Tibial nerve (tissue), 4 donors: ENCODE measurements at regions not wholly inside any gene's neighbourhood (a gene's known extent, or its start where the extent isn't known, plus 50 kb on each side); places are given as distances from the start of the nearest gene placed in this dataset.

Source experiments
- DNase-seq, 2 donors: peaks; one replicate each; pipeline ENCODE4 v3.0.0-alpha.2; 2019; ENCODE audit warnings: low spot score in 2 of 2
- H3K27ac ChIP-seq, 4 donors: fragments of 200-600 bp; sonication (generic) in 3 of 4; one replicate each; pipeline ENCODE4 v1.5.1; 2017 to 2019; ENCODE audit warnings: mild to moderate bottlenecking in 1 of 4
- H3K27me3 ChIP-seq, 2 donors: fragments of 200-600 bp; sonication (generic) in 1 of 2; one replicate each; pipeline versions ENCODE4 v1.5.1 to v1.6.0; 2017 to 2019
- H3K36me3 ChIP-seq, 3 donors: fragments of 200-600 bp; sonication (generic); one replicate each; pipeline ENCODE4 v1.5.1; 2018 to 2019
- H3K4me1 ChIP-seq, 4 donors: fragments of 200-600 bp; sonication (generic) in 3 of 4; one replicate each; pipeline ENCODE4 v1.5.1; 2017 to 2019
- H3K4me3 ChIP-seq, 4 donors: fragments of 200-600 bp; sonication (generic) in 3 of 4; one replicate each; pipeline ENCODE4 v1.5.1; 2017 to 2019; ENCODE audit warnings: mild to moderate bottlenecking in 1 of 4, moderate library complexity in 1 of 4
- H3K9me3 ChIP-seq, 4 donors: fragments of 200-600 bp; sonication (generic) in 3 of 4; one replicate each; pipeline ENCODE4 v1.5.1; 2017 to 2019
- EP300 ChIP-seq, 2 donors: sonication (generic); formaldehyde crosslinking; IDR thresholded peaks; one replicate each; pipeline ENCODE4 v1.6.1; 2017; ENCODE audit warnings: antibody characterized with exemption in 2 of 2, mild to moderate bottlenecking in 1 of 2
- POLR2A ChIP-seq, 2 donors: fragments of 450-650 bp; IDR thresholded peaks; one replicate each; pipeline ENCODE4 v1.6.1; 2017; ENCODE audit warnings: antibody characterized with exemption in 2 of 2, mild to moderate bottlenecking in 2 of 2, moderate library complexity in 2 of 2
- WGBS, 2 donors: methylation state at CpG; one replicate each; pipeline ENCODE4 v1.1.5; 2018; 5-methylcytosine and 5-hydroxymethylcytosine counted together
- TF ChIP-seq, protein P1 (sequence below), 5 experiments: fragments of 200-600 bp in 3 of 5; fragments of 450-650 bp in 2 of 5; sonication (generic) in 3 of 5; IDR thresholded peaks; one replicate each; pipeline ENCODE4 v1.5.1; 2016 to 2019; ENCODE audit warnings: antibody characterized with exemption in 5 of 5, mild to moderate bottlenecking in 3 of 5, moderate library complexity in 2 of 5

DNA sequence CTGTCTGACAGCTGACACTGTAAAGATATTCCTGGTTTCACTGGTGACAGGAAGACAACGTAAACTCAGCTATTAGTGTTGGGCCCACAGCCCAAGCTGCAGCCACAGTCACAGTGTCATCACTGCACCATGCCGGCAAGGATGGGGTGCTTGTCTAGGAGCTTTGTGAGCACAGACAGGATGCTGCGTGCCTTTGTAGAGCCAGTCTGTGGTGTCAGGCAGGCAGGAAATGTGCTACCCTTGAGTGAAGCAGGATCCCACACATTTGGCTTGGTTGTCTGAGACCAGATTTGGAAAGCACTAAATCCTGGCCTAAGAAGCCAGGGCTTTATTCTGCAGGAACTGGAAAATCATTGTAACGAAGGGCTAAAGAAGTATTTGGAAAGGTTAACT lies 121.6 kb upstream of the ADAMTS16 start:
- Histone ChIP-seq H3K36me3 (no peaks in the 10 kb centered on the region), H3K4me3 (no peak overlapping the region), H3K9me3 (no peaks in the 10 kb centered on the region), H3K27me3 (no peaks in the 10 kb centered on the region), H3K4me1 (no peaks in the 10 kb centered on the region), H3K27ac (no peak overlapping the region)
- WGBS, 2 donors = 68% methylated on average over 4 of the region's 4 CpGs
- TF ChIP-seq POLR2A (IDR thresholded peaks at IDR 0.05) = no peak
- DNase-seq = no peak

DNA sequence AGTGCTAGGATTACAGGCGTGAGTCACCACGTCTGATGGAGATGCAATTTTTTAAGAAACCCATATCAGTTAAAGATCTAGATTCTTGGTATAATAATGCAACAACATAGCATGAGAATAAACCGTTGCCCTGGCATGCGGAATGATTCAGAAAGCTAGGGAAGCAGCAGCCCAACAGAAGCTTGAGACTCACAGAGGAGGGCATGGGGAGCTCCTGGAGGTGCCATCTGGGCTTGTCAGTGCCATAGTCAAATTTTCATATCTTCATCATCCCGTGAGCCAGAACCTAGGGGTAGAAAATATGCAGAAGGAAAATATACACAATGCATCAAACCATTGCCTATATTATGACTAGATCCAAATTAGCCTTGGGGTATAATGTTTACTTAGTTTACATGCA lies 118.7 kb upstream of the ADAMTS16 start:
- Histone ChIP-seq H3K4me1 (no peaks in the 10 kb centered on the region), H3K9me3 (no peaks in the 10 kb centered on the region), H3K36me3 (no peaks in the 10 kb centered on the region), H3K27me3 (no peaks in the 10 kb centered on the region), H3K4me3 (no peak overlapping the region), H3K27ac (no peak overlapping the region)
- WGBS, 2 donors = 90 to 91% methylated on average over 5 of the region's 5 CpGs
- no peak for DNase-seq
- TF ChIP-seq EP300 (IDR thresholded peaks at IDR 0.05) = no peak
- TF ChIP-seq, protein P1, sequence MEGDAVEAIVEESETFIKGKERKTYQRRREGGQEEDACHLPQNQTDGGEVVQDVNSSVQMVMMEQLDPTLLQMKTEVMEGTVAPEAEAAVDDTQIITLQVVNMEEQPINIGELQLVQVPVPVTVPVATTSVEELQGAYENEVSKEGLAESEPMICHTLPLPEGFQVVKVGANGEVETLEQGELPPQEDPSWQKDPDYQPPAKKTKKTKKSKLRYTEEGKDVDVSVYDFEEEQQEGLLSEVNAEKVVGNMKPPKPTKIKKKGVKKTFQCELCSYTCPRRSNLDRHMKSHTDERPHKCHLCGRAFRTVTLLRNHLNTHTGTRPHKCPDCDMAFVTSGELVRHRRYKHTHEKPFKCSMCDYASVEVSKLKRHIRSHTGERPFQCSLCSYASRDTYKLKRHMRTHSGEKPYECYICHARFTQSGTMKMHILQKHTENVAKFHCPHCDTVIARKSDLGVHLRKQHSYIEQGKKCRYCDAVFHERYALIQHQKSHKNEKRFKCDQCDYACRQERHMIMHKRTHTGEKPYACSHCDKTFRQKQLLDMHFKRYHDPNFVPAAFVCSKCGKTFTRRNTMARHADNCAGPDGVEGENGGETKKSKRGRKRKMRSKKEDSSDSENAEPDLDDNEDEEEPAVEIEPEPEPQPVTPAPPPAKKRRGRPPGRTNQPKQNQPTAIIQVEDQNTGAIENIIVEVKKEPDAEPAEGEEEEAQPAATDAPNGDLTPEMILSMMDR (IDR thresholded peaks at IDR 0.05) = no peak
- no peak for TF ChIP-seq POLR2A (IDR thresholded peaks at IDR 0.05)

DNA sequence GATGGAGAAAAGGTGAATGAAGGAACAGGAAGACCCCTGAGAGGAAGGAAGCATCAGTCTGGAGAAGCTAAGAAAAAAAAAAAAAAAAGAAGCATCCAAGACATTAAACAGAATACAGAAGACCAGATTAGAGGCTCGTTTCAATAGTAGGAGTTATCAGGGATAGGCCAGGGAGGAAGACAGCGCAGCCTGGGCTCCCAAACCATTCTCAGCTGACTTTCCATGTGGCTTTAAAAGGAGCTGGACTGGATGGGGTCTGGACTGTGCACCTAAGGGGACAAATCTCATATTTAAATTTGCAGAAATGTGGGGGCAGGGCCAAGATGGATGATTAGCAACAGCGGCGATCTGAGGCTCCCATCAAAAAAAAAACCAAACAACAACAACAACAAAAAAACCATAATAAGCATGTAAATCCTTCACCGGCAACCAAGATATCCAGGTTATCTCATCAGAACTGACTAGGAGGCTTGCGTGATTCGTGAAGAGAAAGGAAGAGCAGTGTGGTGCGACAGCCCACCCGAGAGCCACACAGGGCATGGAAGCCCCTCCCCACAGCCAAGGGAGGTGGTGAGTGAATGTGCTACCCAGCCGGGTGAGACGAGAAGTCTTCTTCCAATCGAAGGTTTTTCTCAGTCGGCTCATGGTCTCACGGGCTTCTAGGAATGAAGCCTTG lies 114.9 kb upstream of the ADAMTS16 start:
- Histone ChIP-seq H3K27me3 (no peaks in the 10 kb centered on the region), H3K4me3 (no peak overlapping the region), H3K9me3 (no peaks in the 10 kb centered on the region), H3K27ac (no peak overlapping the region), H3K36me3 (no peaks in the 10 kb centered on the region), H3K4me1 (no peaks in the 10 kb centered on the region)
- WGBS, 2 donors = 93 to 95% methylated on average over 14 of the region's 14 CpGs
- DNase-seq = no peak
- TF ChIP-seq POLR2A (IDR thresholded peaks at IDR 0.05) = no peak
- no peak for TF ChIP-seq EP300 (IDR thresholded peaks at IDR 0.05)
- TF ChIP-seq, protein P1 (IDR thresholded peaks at IDR 0.05) = no peak

DNA sequence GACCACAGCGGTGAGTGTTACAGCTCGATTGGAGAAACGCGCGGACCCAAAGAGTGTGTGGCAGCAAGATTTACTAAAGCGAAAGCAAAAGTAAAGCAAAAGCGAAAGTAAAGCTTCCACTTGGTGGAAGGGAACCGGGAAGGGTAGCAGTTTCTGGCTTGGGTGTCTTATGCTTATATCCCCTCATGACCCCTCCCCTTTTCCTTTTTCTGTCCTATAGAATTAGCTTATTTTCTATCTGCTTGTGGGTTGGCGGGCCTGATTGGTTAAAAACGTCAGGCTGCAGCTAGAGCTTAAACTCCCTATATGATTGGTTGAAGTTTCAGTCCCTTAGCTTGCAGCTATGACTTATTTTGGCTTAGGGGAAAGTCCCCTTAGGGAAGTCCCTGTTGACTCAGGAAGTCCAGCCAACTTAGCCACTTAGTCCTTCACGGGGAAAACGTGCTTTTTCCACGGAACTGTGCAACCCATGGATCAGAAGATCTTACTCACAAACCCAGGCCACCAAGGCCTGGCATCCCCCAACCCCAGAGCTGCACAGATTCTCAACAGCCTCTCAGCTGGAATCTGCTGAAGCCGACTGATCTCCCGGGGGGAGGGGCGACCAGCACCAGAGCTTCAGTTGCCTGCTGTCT lies 114.2 kb upstream of the ADAMTS16 start:
- DNase-seq = no peak
- Histone ChIP-seq H3K36me3 (no peaks in the 10 kb centered on the region), H3K27me3 (no peaks in the 10 kb centered on the region), H3K4me3 (no peak overlapping the region), H3K4me1 (no peaks in the 10 kb centered on the region), H3K9me3 (no peaks in the 10 kb centered on the region), H3K27ac (no peak overlapping the region)
- WGBS, 2 donors = 88 to 89% methylated on average over 16 of the region's 16 CpGs
- TF ChIP-seq POLR2A (IDR thresholded peaks at IDR 0.05) (no peak), EP300 (IDR thresholded peaks at IDR 0.05) (no peak)
- TF ChIP-seq, protein P1 (IDR thresholded peaks at IDR 0.05) = no peak

DNA sequence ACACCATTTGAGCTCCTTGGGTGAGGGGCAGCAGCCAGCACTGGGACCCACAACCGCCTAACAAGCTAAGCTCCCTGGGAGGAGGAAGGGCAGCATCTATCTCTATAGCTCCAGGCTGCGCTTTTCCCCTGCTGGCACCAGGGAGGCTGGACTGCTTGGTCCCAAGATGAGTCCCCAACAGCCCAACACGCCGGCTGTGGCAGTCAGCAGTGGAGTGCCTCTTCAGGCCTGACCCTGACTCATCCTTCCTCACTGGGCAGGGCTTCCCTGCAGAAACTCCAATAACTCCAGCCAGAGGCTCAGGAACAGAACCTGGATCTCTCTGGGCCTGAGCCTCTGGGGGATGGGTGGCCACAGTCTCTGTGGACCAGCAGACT lies 113.7 kb upstream of the ADAMTS16 start:
- Histone ChIP-seq H3K4me3 (no peak overlapping the region), H3K27ac (no peak overlapping the region), H3K4me1 (no peaks in the 10 kb centered on the region), H3K36me3 (no peaks in the 10 kb centered on the region), H3K9me3 (no peaks in the 10 kb centered on the region), H3K27me3 (no peaks in the 10 kb centered on the region)
- TF ChIP-seq EP300 (IDR thresholded peaks at IDR 0.05) = no peak
- TF ChIP-seq POLR2A (IDR thresholded peaks at IDR 0.05) = no peak
- TF ChIP-seq, protein P1 (IDR thresholded peaks at IDR 0.05) = no peak
- DNase-seq = no peak
- WGBS, 2 donors = 82 to 96% methylated on average over 4 of the region's 4 CpGs
